ENCODE measurements at regions not wholly inside any gene's neighbourhood (a gene's known extent, or its start where the extent isn't known, plus 50 kb on each side); places are given as distances from the start of the nearest gene placed in this dataset.

- TF ChIP-seq ZBTB40 (IDR thresholded peaks at IDR 0.05) (no peak), ZBTB40 (CRISPR knock-in tag; IDR thresholded peaks at IDR 0.05) (no peak), PHB2 (IDR thresholded peaks at IDR 0.05; ENCODE audit: partially characterized antibody) (no peak), TAF15 (IDR thresholded peaks at IDR 0.05; ENCODE audit: low read depth, low read length, poor library complexity, severe bottlenecking) (no peak), XRCC5 (optimal IDR thresholded peaks at IDR 0.05; ENCODE audit: low read length) (peak; percentile 75), ZNF687 (CRISPR knock-in tag; IDR thresholded peaks at IDR 0.05) (no peak), SP2 (CRISPR knock-in tag; IDR thresholded peaks at IDR 0.05) (no peak)
- TF ChIP-seq, protein P1, sequence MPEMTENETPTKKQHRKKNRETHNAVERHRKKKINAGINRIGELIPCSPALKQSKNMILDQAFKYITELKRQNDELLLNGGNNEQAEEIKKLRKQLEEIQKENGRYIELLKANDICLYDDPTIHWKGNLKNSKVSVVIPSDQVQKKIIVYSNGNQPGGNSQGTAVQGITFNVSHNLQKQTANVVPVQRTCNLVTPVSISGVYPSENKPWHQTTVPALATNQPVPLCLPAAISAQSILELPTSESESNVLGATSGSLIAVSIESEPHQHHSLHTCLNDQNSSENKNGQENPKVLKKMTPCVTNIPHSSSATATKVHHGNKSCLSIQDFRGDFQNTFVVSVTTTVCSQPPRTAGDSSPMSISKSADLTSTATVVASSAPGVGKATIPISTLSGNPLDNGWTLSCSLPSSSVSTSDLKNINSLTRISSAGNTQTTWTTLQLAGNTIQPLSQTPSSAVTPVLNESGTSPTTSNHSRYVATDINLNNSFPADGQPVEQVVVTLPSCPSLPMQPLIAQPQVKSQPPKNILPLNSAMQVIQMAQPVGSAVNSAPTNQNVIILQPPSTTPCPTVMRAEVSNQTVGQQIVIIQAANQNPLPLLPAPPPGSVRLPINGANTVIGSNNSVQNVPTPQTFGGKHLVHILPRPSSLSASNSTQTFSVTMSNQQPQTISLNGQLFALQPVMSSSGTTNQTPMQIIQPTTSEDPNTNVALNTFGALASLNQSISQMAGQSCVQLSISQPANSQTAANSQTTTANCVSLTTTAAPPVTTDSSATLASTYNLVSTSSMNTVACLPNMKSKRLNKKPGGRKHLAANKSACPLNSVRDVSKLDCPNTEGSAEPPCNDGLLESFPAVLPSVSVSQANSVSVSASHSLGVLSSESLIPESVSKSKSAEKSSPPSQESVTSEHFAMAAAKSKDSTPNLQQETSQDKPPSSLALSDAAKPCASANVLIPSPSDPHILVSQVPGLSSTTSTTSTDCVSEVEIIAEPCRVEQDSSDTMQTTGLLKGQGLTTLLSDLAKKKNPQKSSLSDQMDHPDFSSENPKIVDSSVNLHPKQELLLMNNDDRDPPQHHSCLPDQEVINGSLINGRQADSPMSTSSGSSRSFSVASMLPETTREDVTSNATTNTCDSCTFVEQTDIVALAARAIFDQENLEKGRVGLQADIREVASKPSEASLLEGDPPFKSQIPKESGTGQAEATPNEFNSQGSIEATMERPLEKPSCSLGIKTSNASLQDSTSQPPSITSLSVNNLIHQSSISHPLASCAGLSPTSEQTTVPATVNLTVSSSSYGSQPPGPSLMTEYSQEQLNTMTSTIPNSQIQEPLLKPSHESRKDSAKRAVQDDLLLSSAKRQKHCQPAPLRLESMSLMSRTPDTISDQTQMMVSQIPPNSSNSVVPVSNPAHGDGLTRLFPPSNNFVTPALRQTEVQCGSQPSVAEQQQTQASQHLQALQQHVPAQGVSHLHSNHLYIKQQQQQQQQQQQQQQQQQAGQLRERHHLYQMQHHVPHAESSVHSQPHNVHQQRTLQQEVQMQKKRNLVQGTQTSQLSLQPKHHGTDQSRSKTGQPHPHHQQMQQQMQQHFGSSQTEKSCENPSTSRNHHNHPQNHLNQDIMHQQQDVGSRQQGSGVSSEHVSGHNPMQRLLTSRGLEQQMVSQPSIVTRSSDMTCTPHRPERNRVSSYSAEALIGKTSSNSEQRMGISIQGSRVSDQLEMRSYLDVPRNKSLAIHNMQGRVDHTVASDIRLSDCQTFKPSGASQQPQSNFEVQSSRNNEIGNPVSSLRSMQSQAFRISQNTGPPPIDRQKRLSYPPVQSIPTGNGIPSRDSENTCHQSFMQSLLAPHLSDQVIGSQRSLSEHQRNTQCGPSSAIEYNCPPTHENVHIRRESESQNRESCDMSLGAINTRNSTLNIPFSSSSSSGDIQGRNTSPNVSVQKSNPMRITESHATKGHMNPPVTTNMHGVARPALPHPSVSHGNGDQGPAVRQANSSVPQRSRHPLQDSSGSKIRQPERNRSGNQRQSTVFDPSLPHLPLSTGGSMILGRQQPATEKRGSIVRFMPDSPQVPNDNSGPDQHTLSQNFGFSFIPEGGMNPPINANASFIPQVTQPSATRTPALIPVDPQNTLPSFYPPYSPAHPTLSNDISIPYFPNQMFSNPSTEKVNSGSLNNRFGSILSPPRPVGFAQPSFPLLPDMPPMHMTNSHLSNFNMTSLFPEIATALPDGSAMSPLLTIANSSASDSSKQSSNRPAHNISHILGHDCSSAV (CRISPR knock-in tag; IDR thresholded peaks at IDR 0.05; ENCODE audit: borderline replicate concordance) = no peak
These were observed 122.8 kb upstream of the COL21A1 start (continued) for GRCh38 chr6:56370127-56370540.

Data from HepG2 (cell line).